GM21786 (cell line): ENCODE measurements at regions not wholly inside any gene's neighbourhood (a gene's known extent, or its start where the extent isn't known, plus 50 kb on each side); places are given as distances from the start of the nearest gene placed in this dataset.
"Not testable (repeated sequence)": the region's sequence is repeated elsewhere in the genome, so short reads cannot be mapped to it uniquely, and the experiment has no call there.

Experiments used
- ATAC-seq: cut with Tn5 transposase; IDR thresholded peaks from one replicate; pipeline ENCODE4 v1.9.1; 2021; ENCODE audit not compliant: unreplicated experiment

DNA sequence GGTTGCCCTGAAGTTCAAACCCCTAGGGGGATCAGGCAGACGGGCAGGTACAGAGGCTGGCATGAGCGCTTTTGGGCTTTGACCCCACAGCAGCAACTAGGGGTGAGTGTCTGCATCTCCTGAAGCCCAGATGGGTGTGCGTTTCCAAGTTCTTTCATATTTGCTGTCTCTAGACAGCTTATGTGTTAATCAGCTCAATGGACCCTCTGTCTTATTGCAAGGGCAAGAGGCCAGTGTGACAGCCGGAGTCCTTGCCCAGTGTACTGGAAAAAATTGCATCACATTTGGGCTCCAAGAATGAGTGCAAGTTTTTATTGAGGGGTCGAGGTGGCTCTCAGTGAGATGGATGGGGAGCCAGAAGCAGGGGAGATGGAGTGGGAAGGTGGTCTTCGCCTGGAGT lies 1863.7 kb upstream of the RAG2 start:
- ATAC-seq = no peak

DNA sequence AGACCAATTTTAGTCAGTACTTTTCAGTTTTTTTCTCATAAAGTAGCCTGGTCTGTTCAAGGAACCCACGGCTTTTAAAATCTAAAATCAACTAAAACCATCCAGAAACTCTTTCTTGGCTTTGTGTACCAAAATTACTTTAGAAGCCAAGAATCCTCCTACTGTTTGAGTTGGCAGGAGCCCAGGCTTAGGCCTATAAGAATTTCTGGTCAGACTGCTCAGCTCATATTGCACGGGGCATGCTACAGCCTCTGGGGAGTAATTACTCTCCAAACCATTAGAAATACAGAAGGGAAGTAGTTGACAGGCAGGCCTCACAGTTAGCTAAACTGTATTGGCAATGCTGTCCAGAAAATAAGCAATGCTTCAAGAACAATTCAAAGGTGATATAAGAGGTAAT lies 1862.9 kb upstream of the RAG2 start:
- no peak for ATAC-seq

DNA sequence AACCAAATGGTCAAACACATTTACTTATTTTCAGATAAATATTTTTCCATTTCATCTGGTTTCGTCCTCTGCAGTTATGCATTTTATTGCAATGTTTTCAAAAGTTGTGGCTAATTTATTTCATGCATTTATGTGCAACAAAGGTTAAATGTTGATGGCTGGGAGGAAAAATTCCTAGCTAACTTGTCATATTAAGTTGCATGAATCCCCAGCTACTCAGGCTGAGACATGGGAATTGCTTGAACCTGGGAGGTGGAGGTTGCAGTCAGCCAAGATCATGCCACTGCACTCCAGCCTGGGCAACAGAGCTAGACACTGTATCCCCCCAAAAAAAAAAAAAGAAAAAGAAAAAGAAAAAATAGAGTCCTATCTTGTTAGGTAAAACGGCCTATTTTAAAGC lies 1862.4 kb upstream of the RAG2 start:
- ATAC-seq = no peak

DNA sequence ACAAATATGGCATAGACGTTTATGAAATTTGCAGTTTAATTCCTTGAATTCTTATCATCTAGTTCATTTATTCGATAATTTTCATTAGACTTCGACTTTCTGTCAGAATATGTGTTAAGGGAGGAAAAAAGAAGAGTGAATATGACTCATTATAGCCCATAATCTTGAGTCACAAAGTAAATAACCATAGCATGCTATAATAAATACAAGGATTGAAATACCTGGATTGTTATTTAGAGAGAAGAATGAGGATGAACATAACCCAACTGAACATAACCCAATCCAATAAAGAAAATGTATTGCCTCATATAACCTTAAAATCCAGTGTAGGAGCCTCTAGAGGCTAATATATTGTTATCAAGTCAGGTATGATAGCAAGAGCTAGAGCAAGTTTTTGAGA lies 1858.3 kb upstream of the RAG2 start:
- no peak for ATAC-seq

DNA sequence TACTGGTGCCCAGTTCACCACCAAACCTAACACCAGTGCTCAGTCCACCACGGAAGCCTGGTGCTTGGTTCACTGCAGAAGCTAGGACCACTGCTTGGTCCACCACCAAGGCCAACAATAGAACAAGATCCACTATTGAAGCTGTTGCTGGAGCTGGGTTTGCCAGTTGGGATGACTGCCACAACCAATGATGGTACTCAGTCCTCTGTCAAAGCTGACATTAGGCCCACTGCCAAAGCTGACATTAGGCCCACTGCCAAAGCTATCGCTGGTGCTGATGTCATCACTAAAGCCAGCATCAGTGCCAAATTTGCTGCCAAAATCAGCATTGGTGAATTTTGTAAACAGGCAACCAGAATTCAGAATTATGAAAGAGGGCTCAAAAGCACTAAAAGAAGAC lies 1850.2 kb upstream of the RAG2 start:
- ATAC-seq = no peak

DNA sequence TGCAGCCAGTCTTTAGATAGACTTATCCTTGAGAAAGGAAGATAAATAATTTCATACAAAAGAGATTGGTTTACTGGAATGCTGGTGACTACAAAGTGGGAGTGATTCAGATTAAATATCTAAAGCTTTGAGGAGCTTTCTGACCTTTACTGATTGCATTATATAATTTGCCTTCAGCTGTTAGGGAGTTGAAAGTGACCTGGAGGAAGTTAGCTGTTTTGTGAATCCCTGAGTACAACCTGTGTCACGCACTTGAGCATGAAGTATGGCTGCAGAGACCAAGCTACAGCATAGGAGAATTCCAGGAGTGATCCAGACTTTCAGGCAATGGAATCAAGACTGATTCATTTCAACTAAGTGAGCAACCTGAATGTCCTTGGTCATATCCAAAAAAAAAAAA lies 1848.3 kb upstream of the RAG2 start:
- no peak for ATAC-seq

DNA sequence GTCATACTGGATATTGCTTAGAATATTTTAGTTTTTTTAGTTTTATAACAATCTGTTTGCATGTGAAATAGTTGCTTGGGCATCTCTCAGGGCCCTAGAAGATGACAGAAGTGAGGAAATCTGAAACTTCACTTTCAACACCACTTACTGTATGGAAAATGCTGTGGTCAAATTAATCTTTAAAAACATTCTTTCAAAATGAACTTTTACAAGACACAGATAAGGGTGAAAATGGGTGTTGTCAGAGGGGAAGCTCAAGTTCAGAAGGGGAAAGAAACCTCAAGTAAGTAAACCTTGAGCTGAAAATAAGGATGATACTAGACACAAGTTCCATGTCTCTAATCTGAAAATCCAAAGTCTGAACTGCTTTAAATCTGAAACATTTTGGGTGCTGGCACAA lies 1840.1 kb upstream of the RAG2 start:
- ATAC-seq = no peak

DNA sequence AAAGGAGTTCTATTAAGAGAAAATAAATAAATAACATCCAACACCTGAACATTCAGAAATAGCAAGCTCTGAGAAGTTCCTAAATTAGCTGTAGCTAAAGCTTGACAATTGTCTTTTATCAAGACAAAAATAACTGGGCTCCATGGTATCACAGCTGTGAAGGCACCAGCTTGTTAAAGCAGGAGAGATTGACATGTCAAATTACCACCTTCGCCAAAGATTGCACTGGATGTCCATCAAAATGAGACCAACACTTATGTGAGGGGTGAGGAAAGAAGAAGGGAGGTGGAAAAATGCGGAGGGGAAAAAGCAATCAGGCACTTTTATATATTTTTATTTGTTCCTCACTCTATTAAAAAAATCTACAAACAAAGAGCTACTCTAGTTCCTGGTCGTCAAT lies 1827.5 kb upstream of the RAG2 start:
- ATAC-seq = no peak

DNA sequence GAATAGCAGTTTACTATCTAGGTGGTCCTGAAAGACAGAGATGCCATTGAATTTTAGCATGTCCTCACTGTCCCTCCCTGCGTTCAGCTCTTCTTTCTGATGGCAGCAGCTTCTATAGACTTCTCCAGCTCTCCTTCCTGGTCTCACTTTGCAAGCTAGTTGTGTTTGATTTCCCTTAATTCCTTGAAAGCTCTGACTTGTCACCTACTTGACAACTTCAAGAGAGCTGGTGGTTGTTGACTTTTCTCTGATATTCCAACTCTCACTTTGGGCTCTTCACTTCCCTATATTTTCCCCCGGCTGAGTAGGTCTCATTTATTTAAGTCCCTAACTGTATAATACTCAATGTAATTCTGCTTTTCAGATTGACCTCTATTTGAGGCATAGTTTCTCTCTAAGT lies 1825.0 kb upstream of the RAG2 start:
- no peak for ATAC-seq

DNA sequence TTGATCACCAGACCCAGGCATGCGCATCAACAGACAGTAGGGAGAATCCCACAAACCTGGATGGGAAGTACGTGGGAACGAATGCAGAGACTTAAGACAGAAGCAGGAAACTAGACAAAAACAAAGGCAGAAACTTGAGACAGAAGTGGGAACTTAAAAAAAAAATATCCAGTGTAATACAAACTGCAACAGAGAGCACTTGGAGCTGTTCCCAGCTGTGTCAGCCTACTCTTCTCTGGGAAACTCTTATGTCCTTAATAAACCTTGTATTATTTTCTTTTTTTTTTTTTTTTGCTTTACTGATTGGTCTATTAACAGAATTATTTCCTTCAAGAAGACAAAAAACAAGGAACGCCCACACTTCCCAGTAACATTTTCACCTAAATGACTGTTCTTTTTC lies 1818.1 kb upstream of the RAG2 start:
- ATAC-seq = no peak

DNA sequence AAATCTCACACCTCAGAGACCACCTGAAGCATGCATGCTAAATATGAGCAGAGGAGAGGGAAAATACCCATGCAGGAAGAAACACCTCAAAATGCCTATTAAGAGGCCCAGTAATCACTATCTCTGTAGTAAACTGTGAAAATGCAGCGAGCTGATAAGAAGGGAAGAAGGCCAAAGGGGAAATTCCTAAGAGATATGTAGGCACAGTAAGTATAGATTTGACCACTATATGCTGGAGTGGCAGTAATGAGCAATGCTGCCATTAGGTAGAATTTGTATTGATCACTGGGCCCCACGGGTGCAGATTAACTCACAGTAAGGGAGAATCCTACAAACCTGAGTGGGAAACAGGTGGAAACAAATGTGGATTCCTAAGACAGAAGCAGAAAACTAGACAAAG lies 1813.1 kb upstream of the RAG2 start:
- ATAC-seq = no peak

DNA sequence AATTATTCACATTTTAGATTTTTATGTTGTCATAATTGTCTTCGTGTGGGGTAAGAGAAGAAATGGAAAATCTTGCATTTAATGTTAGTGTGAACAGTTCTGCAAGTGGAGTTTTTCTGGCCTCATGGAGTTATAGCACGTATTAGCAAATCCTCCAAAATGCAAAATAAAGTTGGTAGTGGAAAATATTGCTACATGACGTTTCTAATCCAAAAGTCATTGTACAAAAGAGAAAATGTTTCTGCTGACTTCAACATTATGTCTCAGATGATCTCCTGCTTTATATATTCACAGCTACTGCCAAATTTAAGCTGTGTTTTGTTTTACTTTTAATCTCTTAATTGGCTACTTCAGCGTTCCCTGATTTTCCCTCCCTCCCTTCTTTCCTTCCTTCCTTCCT lies 1804.0 kb upstream of the RAG2 start:
- no peak for ATAC-seq

DNA sequence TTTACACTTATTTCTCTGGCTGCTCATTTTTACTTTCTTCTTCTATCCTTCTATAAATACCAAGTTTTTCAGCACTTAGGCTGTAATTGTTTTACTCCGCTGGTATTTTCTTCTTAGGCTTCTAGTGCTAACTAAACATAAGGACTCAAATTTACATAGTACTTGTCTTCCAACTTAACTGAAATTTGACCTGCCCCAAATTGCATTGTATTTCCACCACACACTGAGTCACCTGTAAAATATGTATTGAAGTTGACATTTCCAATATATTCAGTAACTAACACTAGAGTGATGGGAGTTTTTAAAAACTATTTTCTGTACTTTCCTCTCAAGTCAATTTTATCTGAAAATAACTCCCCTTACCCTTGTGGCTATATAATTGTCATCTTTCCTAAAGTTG lies 1794.1 kb upstream of the RAG2 start:
- no peak for ATAC-seq

DNA sequence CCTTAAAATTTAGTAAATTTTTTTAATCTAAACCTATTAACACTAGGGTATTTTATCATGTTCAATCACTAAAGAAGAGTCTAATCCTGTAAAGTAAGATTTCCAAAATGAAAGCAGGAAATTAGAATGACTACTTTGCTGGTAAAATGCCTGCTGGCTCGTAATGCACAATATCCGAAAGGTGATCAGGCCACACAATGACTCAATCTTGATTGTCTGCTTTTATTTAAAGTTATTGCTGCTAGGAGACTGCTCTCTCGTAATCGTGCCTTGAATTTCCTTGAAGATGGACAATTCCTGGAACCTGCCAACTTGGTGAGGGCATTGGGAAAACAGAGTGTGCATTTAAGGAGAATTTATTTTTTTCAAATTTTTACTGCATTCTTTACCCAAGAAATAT lies 1786.5 kb upstream of the RAG2 start:
- ATAC-seq = no peak

DNA sequence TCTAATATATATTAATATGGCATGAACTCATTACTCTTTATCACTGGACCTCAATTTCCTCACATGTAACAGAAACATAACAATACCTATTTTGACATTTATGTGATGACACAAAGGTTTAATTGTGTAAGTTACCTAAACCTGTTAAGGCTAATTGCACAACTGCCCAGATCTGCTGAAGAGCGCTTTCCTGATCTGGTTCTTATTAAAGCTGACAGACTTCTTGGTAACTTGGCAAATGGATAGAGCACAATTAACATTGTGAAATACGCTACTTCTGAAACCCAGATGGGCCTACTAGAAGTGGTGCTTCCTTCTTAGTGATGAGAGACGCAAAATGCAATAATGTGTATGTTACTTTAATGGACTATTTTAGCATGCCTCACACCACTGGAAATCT lies 1767.2 kb upstream of the RAG2 start:
- ATAC-seq = no peak

DNA sequence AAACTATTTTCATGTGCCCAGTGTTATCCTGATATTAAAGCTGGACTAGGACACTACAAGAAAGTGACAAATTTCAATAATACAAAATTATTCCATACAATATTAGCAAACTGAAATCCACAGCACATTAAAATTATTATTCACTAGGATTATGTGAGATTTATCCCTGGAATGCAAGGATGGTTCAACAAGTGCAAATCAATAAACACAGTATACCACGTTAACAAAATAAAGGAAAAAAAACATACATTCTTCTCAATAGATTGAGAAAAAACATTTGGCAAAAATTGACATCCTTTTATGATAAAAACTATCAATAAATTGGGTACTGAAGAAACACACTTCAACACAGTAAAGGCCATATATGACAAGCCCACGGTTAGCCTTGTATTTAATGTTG lies 1758.2 kb upstream of the RAG2 start:
- ATAC-seq = no peak

DNA sequence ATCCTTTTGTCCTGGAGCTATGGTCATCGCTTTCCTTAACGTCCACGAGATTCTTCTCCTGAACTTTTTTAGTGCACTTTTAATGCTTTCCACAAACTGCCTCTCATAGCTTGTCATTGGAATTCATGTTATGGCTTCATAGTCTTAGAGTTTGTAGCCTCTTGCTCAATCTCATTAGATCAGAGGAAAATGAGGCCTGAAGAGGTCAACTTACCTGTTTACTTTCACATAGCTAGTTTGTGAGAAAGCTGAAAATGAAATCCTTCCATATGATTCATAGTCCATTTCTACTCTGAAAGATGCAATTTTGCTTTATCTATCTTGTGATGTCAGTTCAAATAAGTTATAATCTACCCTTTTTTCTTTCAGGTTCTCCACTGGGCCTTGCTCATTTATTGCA lies 1747.2 kb upstream of the RAG2 start:
- no peak for ATAC-seq

DNA sequence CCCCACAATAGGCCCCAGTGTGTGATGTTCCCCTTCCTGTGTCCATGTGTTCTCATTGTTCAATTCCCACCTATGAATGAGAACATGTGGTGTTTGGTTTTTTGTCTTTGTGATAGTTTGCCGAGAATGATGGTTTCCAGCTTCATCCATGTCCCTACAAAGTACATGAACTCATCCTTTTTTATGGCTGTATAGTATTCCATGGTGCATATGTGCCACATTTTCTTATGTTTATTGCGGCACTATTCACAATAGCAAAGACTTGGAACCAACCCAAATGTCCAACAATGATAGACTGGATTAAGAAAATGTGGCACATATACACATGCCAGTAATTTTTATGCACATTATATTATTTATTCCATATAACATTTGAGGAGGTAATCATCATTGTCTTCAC lies 1743.6 kb upstream of the RAG2 start:
- ATAC-seq = not testable (repeated sequence)

DNA sequence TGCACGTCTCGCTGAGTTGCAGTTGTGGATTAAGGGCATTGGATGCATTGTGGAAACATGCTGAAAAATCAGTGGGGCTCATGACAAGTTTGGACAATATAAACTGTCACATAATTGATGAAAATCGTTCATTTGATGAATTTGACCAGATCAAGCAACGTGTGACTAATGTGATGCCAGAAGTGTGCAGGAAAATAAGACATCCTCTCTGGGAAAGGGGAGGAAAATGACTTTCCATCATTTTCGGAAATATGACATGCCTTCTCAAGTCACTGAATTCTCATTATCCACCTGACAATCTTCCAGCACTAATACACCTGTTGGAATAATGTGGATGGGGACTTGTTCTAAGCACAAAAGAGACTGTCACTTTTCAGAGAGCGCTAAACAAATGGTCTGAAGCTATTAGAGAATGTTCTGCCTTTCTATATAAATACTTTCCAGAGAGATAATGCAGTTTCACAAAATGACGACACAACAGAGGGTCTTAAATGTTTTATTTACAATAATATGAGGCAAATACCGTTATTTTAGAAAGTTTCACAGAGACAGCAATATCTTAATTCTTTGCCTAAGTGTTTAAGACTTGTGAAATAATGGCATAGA lies 1741.9 kb upstream of the RAG2 start:
- ATAC-seq = no peak

DNA sequence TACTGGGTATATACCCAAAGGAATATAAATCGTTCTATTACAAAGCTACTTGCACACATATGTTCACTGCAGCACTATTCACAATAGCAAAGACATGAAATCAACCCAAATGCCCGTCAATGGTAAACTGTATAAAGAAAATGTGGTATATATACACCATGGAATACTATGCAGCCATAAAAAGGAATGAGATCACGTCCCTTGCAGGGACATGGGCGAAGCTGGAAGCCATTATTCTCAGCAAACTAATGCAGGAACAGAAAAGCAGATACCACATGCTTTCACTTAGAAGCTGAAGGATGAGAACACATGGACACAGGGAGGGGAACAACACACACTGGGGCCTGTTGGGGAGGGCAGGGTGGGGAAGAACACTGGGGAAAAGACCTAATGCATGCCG lies 1740.0 kb upstream of the RAG2 start:
- ATAC-seq = not testable (repeated sequence)

DNA sequence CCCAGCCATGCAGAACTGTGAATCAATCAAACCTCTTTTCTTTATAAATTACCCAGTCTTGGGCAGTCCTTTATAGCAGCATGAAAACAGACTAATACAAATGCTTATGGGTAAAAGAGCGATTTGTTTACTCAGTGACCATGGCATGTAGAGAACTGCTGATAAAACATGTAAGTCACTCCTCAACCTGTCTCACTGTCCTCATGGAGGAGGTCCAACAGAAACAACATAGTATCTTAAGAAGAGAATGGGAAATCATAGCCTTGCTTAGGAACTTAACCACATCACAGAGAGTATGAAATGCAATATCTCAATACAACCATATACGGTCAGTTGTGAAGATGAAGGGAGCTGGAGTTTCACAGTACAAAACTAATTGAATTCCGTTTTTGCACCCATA lies 1734.0 kb upstream of the RAG2 start:
- ATAC-seq = no peak

DNA sequence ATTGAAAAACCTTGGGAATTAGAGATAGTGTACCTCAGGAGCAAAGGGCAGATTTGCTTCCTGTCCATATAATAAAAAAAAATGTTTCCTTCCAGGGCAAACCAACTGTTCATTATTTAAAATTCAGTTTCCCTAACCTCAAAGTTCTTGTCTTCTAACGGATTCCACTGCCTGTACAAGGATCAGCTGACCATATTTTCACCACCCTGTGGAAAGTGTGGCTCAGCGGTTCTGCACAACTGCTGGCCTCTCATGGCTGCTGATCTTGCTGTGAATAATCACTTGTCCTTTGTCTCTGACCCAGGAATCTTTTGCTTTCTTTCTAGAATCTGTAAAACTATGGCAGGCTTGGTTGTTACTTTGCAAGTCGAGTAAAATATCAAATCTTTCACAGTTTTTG lies 1732.5 kb upstream of the RAG2 start:
- ATAC-seq = no peak

DNA sequence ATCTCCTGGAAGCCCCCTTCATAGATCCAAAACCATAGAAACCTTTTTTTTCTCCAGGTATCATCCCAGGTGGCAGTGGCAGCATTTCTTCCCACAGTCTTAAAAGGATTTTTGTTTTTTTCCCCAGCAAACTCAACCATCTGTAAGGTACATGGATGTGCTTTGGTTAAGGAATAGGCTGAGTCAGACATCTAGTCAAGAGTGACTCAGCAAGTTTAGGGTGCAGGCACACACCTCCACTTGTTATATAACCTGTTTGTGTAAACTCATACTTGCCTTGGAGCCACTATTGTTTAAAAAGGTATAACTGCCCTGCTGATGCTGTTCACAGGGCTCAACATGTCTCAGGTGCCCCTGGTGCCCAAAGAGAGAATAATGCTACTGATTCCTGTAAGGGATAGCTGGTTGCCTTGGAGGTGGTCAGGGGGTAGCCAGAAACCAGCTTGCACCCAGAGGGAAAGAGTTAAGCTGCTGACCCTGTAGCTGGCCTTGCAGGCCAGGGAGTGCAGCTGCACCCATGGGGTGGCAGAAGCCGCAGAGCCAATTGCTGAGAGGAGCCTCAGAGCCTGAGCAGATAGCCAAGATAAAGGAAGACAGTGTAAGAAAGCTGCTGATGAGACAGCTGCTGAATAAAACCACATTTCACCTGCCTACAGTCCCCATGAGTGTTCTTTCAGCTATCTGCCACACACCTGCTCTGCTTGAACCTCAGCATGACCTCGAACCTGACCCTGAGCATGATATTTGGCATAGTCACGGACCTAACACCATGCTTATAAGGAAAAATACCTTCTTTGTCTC lies 1726.1 kb upstream of the RAG2 start:
- no peak for ATAC-seq
